ENCODE measurements at regions not wholly inside any gene's neighbourhood (a gene's known extent, or its start where the extent isn't known, plus 50 kb on each side); places are given as distances from the start of the nearest gene placed in this dataset.
"Not testable (repeated sequence)": the region's sequence is repeated elsewhere in the genome, so short reads cannot be mapped to it uniquely, and the experiment has no call there.

DNA sequence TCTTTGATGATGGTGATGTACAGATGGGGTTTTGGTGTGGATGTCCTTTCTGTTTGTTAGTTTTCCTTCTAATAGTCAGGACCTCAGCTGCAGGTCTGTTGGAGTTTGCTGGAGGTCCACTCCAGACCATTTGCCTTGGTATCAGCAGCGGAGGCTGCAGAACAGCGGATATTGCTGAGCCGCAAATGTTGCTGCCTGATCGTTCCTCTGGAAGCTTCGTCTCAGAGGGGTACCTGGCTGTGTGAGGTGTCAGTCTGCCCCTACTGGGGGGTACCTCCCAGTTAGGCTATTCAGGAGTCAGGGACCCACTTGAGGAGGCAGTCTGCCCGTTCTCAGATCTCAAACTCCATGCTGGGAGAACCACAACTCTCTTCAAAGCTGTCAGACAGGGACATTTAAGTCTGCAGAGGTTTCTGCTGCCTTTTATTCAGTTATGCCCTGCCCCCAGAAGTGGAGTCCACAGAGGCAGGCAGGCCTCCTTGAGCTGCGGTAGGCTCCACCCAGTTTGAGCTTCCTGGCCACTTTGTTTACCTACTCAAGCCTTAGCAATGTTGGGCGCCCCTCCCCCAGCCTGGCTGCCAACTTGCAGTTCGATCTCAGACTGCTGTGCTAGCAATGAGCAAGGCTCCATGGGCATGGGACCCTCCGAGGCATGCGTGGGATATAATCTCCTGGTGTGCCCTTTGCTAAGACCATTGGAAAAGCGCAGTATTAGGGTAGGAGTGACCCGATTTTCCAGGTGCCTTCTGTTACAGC, 264.5 kb downstream of the MATN1 start:
- DNase-seq (ENCODE audit: low spot score) = not testable (repeated sequence)

DNA sequence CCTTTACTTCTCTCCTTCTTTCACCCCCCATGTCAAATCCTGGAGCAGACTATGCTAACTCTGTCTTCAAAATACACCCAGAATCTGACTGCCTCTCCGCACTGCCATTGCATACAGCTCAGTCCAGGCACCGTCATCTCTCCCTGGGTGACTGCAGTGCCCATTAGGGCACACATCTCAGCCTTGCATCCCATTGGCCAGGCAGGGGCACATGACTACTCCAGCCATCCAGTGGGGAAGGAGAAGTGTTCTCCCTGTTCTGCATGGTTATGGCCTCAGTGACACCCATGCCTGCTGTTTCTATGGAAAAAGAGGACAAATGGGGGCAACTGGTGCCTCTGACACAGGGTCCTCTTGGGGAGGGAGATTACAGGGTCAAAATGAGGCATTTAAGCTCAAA, 270.5 kb downstream of the MATN1 start:
- no peak for DNase-seq (ENCODE audit: low spot score)

DNA sequence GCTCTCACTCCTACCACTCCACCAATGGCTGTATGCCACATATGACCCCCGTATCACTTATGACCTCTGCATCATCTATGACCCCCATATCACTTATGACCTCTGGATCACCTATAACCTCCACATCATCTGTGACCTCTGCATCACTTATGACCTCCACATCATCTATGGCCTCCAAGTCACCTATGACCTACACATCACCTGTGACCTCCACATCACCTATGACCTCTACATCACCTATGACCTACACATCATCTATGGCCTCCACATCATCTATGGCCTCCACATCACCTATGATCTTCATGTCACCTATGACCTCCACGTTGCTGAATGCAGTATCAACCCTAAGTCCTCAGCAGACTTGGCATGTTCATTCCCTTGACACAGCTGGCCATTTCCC, 271.2 kb downstream of the MATN1 start:
- no peak for DNase-seq (ENCODE audit: low spot score)

DNA sequence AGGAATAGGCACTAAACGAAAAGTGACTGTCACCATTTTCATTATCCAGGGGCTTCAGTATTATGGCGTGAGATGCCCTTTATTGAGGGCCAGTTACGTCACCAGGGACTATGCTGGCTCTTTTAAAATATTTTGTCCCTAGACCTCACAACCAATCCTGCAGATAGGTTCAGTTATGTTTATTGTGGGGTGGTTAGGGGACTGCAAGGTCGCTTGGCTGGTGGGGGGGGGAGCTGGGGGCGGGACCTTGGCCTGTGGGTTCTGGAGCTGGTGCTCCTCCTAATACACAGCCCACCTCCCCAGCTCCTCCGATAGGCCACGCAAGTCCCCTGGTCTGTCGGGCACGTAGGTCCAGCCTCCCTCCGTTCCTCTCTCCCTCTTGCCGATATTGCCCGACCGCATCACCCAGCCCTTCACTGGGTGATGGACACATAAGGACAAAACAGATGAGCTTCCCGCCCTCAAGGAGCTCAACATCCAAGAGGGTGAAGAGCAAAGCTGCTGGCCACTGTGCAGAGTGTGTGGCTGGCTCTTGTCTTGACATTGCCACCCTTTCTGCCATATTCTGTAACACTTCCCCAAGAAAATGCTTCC, 271.8 kb downstream of the MATN1 start:
- DNase-seq (ENCODE audit: low spot score) = no peak

DNA sequence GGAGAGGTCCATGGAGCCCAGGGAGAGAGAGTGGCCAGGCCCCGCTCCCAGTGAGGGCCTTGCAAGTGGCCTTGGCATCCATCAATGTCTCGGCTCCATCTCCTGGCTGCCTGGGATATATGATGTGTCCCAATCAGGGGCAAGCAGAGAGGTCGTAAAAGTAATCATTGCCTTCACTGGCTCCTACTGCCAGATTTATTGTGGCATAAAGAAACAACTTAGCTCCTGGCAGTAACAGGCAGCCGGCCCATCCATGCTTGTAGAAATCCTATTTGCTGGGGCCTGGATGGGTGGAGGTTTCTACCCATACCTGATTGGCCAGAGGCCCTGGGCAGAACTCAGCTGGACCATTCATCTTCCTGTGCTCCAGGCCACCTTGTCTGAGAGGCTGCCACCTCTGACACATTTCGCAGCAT, 272.6 kb downstream of the MATN1 start:
- no peak for DNase-seq (ENCODE audit: low spot score)

DNA sequence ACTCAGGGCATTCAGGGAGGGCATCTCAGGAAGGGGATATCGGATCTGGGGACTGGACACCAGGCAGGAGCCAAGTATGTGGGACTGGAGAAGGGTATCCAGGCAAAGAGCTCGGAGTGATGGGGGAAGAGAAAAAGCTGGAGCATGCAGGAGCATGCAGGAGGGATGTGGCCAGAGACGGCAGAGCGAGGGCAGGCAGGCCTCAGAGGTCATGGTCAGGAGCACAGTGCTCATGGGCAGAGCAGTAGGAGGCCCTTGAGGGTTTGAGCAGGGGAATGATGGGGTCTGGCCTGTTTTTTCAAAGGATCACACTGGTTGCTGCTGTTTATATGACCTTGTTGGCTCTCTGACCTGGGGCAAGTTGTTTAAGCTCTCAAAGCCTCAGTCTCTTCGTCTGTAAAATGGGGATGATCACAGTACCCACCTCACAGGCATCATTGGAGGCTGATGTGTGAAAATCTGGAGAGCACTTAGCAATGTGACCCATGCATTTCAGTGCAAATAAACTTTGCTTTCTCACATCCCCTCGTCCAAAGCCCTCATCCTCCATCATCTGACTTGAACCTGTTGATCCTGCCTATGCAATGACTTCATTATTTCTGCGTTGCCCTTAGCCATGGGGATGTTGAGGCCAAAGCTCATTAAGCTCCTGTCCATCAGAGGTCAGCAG, 273.1 kb downstream of the MATN1 start:
- DNase-seq (ENCODE audit: low spot score) = no peak

DNA sequence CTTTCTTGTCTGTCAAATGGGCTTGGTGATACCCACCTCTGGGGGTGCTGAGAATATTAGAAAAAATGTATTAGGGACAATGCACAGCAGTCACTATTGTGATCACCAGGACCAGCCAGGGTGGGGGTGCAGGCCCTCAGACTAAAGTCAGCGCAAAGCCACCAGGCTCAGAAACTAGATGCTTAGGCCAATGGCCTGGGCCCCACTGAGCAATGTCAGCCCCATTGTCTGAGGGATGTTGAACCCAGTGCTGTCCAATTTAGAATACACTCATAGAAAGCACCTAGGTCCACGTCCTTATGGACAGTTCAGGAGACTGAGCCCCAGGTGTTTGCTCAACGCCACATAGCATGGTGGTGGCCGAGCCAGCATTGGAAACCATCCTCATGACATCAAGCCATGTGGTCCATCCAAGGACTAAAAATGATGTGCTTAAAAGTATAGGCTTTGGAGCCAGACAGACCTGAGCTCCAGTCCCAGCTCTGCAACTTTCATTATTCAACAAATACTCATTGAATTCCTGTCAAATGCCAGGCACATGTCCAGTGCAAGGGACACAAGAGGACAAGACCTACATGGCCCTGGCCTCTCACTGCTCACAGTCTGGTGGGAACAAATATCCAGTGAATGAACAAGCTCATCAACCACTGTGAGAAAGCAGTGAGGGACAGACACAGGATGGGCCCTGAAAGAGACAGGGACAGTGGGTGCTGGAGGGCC, 273.8 kb downstream of the MATN1 start:
- DNase-seq (ENCODE audit: low spot score) = no peak

DNA sequence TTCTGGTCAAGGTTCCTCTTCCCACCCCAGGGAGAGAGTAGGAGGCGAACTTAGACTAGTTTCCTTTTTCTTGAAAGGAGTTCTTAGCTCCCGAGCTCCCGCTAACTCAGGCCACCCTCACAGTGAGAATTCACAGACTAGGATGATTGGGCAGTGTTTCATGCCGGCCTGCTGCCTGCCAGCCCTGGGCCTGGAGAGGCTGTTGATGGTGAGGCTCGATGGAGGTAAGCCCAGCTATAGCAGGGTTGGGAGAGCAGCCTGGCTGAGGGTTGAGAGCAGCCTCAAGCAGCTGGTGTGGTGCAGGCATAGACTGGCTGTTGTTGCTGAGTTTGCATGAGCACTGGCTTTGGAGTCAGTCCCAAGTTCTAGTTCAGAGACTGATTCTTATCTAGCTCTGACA, 274.4 kb downstream of the MATN1 start:
- no peak for DNase-seq (ENCODE audit: low spot score)

DNA sequence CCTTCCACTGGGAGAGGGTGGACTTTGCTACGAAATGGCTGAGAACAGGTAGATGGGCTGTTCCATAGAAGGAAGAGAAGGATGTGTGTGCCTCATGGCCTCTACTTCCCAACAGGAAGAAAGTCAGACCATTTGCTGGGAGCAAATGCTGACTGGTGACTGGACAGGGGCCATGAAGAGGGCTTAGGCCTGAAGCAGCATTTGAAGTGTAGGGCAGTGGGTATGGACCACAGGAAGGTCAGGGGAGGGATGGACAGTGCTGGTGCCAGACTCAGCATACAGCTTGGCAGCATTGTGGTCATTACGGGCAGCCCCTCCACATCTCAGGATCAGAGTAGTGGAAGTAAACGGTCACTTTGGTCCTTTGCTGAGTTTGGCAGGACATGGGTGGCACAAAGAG, 275.7 kb downstream of the MATN1 start:
- no peak for DNase-seq (ENCODE audit: low spot score)

DNA sequence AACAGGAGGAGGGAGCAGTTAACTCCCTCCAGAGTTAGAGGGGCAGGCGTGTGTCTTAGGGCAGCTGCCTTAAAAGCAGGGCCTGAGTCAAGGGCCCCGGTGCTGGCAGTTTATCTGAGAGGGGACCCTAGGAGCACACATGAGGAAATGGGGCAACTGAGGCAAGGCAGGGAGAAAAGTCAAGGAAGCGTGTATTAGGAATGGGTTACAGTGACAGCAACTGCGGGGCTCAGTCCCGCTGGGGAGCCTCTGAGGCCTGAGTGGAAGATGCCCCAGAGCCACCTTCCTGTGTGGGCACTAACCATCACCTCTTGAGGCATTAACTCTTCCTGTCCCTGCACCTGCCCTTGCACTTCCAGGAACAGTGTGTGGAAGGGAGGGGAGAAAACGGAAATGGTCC, 276.3 kb downstream of the MATN1 start:
- DNase-seq (ENCODE audit: low spot score) = no peak

DNA sequence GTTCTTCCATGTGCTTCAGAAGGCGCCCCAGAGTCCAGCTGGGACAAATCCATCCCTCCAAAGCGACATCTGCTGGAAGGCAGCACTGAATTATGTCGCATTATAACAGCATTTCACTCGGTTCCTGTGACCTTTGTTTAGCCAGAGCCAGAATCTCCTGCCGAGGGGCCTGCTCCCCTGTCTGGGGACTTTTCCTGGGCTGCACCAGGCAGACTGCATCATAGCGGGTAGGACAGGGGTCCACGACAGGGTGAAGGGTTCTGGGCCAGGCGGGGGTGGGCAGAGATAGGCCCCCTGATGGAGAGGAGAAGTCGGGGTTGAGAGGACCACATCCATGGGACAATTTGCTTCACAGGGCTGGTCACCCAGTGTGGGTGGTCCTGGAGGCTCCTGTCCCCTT, 276.9 kb downstream of the MATN1 start:
- no peak for DNase-seq (ENCODE audit: low spot score)

DNA sequence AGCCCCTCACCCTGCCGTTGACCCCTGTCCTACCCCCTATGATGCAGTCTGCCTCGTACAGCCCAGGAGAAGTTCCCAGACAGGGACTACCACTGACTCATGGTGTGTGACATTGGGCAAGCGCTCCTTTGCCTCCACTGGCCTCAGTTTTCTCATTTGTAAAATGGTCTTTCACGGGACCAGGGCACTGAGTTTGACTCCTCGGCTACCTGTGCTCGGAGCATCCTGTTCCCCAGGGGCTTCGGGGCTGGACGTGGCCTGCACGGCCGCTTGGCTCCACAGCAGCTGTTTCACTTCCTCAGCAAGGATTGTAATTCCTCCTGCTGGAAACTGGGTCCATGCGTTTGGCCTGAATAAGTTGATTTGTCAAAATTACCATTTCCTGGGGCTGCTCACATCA, 277.3 kb downstream of the MATN1 start:
- DNase-seq (ENCODE audit: low spot score) = no peak

DNA sequence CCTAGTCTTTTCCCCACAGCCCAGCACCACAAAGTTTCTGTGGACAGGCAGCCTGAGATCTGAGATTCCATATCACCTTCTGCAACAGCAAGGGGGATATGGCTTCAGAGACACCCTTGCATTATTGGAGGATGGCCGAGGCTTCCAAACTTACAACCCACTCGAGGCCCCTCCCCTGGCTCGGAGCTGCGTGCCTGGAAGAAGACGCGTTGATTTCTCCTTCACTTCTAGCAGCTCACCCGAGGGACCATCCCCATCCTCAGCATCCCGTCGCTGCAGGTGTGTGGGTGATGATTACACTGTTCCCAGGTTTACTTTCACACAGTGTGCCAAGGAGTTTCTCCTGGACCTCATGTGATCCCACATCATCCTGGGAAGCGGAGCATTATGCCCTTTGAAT, 277.9 kb downstream of the MATN1 start:
- DNase-seq (ENCODE audit: low spot score) = no peak

DNA sequence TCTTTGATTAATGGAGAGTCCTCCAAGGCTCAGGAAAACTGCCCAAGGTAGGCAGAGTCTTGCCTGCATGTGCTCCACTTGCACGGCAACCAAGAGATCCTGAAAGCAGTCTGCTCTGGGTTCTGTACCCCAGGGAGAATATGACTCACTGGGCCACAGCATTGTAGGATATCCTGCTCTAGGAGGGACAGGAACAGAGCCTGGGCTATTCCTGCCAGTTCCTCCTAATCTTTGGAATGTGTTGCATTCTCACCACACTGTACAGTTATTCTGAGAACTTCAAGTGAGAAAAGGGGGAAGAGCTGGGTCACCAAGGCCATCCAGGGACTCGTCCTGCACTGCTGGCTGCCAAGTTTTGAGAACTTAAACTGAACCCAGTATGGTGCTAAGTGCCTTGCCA, 278.5 kb downstream of the MATN1 start:
- no peak for DNase-seq (ENCODE audit: low spot score)

DNA sequence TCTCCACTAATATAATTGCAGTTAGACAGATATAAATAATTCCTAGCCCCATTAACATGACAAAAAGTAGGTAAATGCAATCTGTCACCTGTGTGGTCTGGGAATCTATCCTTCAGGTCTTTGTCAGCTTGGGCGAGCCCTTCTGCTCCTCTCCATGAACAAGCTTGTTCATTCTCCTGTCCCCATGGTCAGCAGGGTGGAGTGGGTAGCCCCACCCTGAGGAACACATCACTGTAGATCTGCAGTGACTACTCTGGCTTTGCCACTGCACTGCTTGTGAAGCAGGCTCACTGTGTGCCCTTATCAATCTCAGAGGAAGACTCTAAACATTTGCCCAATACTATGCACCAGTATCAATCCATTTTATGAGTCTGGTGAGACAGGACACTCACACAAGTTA, 279.0 kb downstream of the MATN1 start:
- DNase-seq (ENCODE audit: low spot score) = no peak

DNA sequence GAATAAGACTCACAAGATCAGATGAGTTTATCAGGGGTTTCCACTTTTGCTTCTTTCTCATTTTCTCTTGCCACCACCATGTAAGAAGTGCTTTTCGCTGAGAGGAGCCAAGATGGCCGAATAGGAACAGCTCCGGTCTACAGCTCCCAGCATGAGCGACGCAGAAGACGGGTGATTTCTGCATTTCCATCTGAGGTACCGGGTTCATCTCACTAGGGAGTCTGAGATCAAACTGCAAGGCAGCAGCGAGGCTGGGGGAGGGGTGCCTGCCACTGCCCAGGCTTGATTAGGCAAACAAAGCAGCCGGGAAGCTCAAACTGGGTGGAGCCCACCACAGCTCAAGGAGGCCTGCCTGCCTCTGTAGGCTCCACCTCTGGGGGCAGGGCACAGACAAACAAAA, 285.1 kb downstream of the MATN1 start:
- DNase-seq (ENCODE audit: low spot score) = not testable (repeated sequence)

DNA sequence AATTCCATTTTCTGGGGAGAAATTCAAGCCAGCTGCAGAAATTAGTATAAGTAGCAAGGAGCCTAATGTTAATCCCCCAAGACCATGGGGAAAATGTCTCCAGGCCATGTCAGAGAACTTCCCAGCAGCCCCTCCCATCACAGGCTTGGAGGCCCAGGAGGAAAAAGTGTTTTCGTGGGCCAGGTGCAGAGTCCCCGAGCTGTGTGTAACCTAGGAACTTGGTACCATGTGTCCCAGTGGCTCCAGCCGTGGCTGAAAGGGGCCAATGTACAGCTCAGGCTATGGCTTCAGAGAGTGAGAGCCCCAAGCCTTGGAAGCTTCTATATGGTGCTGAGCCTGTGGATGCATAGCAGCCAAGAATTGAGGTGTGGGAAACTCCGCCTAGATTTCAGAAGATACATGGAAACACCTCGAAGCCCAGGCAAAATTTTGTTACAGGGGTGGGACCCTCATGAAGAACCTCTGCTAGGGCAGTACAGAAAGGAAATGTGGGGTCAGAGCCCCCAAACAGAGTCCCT, 286.3 kb downstream of the MATN1 start:
- DNase-seq (ENCODE audit: low spot score) = no peak

DNA sequence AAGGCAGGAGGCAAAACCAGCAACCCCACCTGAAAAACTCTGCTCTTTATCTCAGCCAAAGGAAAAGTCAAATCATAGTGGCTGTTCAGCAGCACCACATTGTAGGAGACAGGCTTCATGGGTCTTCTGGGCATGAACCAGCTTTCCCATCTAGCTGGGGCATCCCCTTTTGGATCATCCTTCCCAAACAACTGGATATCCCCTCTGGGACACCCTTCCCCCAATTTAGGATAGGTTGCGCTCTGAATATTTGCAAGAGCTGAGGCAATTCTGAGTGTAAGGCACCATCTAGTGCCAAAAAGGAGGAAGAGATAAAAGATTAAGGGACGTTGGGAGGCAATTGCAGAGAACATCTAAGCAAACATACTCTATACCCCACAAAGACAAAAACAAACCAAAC, 295.8 kb downstream of the MATN1 start:
- no peak for DNase-seq (ENCODE audit: low spot score)

DNA sequence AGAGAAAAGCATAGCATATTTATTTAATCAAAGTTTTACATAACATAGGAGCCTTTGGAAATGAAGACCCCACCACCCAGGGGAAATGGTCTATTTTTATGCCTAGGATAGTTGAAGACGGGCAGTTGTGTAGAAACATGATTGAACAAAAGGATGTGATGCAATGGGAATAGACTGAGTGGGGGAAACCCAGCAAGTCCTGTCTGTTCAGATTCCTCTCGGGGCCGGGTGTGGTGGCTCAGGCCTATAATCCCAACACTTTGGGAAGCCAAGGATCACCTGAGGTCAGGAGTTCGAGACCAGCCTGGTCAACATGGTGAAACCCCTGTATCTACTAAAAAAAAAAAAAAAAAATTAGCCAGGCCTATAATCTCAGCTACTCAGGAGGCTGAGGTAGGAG, 298.3 kb downstream of the MATN1 start:
- no peak for DNase-seq (ENCODE audit: low spot score)

DNA sequence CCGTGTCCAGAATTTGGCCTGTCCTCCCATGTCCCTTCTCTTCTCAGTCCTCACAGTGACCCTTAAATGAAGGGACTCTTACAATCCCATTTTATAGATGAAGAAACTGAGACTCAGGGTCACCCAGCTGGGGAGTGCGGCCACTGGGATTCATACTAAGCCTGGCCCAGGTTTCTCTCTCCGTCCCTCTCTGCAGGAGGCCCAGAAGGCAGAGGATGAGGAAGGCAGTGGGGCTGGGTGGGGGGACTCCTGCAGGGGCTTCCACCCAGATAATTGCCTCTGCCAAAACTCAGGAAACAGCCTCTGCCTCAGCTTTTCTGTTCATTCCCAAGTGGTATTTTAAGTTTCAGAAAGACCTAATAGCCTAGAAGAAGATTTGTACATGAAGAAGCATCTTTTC, 299.8 kb downstream of the MATN1 start:
- DNase-seq (ENCODE audit: low spot score) = no peak

DNA sequence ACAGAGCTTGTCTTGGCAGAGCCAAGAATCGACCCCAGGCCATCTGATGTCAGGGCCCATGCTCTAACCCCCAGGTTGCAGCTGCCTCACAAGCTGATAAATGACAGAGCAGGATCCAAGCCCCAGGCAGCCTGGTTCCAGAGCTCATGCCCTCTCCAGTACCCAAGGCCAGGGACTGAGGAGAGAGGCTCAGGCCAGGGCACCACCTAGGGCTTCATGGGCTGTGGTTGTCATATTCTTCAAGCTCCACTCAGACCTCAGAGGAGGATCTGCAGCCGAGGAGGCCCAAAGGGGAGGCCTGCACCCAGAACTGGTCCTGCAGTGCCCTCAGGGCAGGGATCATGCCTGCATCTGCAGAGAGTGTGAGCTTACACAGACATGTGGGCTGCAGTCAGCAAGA, 301.1 kb downstream of the MATN1 start:
- no peak for DNase-seq (ENCODE audit: low spot score)

DNA sequence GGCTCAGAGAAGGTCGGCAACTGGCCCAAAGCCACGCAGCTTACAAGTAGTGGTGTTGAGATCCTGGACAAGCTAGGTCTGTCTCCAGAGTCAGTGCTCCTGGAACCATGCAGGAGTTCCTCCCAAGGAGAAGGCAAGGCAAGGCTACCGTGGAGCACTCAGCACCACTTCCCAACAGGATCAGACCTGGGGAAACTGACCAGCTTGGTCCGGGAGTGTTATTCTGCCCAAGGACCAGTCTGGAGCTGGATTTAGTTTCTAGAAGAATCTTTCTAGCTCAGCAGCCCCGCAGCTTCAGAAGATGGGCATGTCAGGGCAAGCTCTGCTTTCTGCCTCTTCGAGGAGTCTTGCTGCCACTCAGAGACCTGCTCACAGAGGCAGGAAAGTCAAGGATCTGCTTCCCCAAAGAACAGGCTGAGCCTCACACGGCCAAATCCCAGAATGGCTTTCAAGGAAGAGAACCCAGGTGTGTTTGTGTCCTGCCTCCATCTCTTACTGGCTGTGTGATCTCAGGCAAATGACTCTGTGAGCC, 302.8 kb downstream of the MATN1 start:
- no peak for DNase-seq (ENCODE audit: low spot score)

Data from AG08395 (cell line).